DOHH2 (cell line): ENCODE measurements at regions not wholly inside any gene's neighbourhood (a gene's known extent, or its start where the extent isn't known, plus 50 kb on each side); places are given as distances from the start of the nearest gene placed in this dataset.

ENCODE experiments used
- CTCF ChIP-seq: fragments of 200-600 bp; sonication (generic); IDR thresholded peaks from one replicate; pipeline ENCODE4 v1.5.1; 2014; ENCODE audit warnings: antibody characterized with exemption, mild to moderate bottlenecking, low read depth, low read length; ENCODE audit not compliant: poor library complexity, severe bottlenecking
- EZH2phosphoT487 ChIP-seq: fragments of 200-600 bp; sonication (generic); IDR thresholded peaks from 2 replicates; pipeline ENCODE4 v1.6.1; 2017; ENCODE audit warnings: borderline replicate concordance, mild to moderate bottlenecking, antibody characterized with exemption, low read length, moderate library complexity, mixed read lengths

- TF ChIP-seq EZH2phosphoT487 (no peak), CTCF (no peak)
Observed at GRCh38 chr2:175437167-175437566, 255.7 kb upstream of the ATP5MC3 start.
